Right hindlimb (tissue), 1 donor: ENCODE measurements at regions not wholly inside any gene's neighbourhood (a gene's known extent, or its start where the extent isn't known, plus 50 kb on each side); places are given as distances from the start of the nearest gene placed in this dataset.
A peak's percentile ranks its signal among the peaks of the same experiment; 100 is the strongest.

Source experiments
- DNase-seq: peaks from one replicate; pipeline ENCODE4 v3.0.0-alpha.2; 2018

DNA sequence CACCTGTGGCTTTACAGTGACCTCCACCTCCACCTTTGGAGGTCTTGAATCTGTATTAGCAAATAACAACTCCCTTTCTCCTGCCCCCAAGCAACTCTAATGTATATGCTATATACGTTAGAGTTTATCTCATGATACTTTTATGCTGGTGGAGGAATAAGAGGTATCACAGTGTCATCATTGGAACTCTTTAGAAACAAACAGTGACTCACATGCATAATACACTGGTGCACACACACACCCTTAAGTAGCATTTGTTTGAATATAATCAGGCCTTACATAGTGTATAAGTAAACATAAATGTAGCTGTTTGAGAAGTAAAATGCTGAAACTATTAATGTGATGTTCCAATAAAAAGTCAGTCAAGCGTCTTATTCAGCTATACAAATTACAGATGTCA, 280.2 kb upstream of the C2CD4B start:
- DNase-seq = no peak

DNA sequence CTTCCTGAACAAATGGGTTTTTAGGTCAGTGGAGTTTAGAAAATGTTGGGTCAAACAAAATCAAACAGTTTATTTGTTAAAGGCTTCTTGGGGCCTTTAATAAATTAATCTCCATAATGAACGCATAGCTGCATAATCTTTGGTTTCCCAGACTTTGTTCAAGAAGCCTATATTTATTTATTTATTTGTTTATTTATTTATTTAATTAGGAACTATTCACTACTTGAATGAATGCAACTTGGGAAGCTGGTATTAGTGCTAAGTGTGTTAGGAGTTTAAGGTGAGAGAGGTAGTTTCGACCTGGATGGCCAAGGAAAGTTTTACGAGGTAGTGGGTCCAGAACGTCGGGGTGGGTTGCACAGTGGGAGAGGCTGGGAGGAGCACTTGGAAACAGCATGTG, 281.9 kb upstream of the C2CD4B start:
- no peak for DNase-seq

GRCh38 chr15:62447742-62448141, 282.7 kb upstream of the C2CD4B start:
- no peak for DNase-seq

GRCh38 chr15:62449638-62450037, 284.6 kb upstream of the C2CD4B start:
- no peak for DNase-seq

- no peak for DNase-seq
Measured at GRCh38 chr15:62450061-62450460, 285.0 kb upstream of the C2CD4B start.

DNA sequence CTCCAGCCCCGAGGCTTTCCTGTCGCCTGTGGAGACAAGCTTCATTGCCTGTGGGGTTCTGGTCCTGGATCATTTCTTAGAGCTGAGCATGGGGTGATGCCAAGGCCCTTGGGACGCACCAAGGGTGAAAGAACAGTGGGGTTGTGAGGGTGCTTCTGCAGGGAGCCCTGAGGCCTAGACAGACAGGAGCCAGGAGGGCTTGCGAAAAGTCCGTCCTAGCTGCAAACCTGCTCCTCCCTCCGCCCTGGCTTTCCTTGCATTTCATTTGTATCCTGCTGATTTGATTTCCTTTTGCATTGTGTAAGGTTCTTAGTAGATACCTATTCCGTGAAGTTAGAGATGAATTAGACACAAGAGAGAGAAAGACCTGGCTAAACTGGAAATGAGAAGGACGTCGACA, 286.9 kb upstream of the C2CD4B start:
- DNase-seq = no peak

DNA sequence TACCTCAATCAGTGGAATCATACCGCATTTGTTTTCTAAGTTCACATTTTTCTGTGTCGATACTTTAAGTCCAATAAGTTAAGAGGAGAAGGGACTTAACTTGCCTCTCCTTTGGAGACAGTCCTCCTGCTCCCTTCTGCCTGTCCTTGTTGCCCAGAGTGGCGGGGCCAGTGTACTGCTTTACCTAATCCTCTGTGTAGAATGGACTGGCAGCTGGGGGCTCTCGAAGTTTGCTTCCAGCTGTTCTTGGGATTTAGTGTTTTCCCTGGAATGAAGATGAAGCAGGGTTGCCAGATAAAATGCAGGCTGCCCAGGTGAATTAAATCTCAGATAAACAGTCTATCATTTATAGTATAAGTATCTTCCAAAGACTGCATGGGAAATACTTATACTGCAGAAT, 287.6 kb upstream of the C2CD4B start:
- peak; percentile 52 for DNase-seq

DNA sequence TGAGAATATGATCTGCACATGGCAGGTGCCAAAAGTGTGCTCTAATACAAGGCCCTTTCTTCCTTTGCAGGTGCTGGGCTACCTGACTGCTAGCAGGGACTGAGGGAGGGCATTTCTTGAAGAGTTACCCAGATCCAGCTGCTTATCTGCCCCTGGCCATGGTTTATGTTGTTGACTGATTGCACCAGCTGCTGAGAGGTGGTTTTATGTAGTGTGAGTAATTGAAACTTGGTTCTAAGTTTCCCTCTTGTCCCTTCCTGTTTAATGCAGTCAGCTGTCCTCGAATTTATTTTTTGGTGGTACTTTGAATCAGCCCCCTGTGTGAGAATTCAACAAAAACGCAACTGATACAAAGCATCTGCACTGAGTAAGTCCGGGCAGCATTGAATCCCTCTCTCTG, 288.3 kb upstream of the C2CD4B start:
- DNase-seq = peak; percentile 56

- no peak for DNase-seq
Measured at GRCh38 chr15:62453981-62454380, 288.9 kb upstream of the C2CD4B start.

DNA sequence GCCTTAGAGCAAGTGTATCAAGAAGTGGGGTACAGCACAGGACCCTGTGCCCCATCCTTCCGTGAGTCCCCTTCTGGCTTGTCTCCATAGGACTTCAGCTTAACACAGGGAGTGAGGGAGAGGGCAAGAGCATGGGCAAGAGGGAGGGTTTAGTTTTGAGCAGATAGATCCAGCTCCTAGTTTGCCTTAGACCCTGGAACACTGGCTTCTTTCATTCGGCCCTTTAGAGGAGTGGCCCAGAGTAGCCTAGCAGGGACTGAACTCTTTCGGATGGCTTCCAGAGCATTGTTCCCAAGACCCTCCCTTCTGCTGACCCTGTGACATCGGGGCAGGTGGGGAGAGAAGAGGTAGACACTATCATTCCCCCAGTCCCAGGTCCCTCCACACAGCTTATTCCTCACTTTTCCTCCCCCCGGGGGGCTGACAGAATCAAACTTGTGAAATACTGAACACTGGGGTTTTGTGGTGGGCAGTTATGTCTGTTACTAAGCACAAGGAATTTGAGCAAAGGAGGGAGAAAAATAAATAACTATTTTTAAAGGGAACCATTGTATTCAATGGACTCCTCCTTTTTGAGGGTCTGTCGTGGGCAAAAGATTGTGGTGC, 289.6 kb upstream of the C2CD4B start:
- DNase-seq = no peak

- no peak for DNase-seq
Measured at GRCh38 chr15:62455441-62455921, 290.4 kb upstream of the C2CD4B start.

- DNase-seq = no peak
Measured at GRCh38 chr15:62456011-62456920, 291.2 kb upstream of the C2CD4B start.

GRCh38 chr15:62457100-62457499, 292.0 kb upstream of the C2CD4B start:
- DNase-seq = no peak

DNA sequence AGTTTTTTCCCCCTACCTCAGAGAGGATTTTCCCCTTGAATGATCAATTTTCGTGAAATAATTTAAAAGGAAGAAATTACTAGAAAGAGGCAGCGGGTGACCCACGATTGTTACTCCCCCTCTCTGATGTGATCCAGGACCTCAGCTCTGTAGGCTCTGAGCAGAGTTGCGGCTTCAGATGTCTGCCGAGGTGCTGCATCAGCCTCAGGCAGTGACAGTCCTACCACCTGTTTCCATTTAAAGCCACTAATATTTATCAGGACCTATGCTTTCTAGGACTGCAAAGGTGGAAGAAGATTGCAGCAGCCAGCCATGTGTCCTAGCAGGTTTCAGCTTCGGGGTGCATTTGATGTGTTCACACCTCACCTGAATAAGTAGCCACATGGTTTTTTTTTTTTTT, 294.8 kb upstream of the C2CD4B start:
- DNase-seq = no peak

GRCh38 chr15:62462268-62462667, 297.2 kb upstream of the C2CD4B start:
- no peak for DNase-seq

DNA sequence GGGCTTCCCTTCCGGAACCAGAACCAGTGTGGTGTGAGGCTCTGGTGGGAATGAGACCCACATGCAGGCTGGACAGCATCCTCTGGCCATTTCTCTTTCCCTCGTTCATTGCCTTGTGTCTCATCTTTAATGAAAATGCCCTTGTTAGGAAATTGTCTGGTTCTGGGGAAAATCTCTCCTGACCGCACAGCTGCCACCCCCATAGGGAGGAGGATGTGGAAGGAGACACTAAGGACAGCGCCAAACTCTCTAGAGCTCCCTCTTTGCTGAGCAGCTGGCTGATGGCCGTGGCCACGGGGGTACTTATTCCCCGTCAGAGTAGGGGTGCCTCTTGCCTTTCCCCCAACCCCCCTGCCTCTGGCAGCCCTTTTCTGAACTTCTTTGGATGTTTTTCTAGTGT, 297.6 kb upstream of the C2CD4B start:
- DNase-seq = no peak

GRCh38 chr15:62464705-62465104, 299.6 kb upstream of the C2CD4B start:
- no peak for DNase-seq

DNA sequence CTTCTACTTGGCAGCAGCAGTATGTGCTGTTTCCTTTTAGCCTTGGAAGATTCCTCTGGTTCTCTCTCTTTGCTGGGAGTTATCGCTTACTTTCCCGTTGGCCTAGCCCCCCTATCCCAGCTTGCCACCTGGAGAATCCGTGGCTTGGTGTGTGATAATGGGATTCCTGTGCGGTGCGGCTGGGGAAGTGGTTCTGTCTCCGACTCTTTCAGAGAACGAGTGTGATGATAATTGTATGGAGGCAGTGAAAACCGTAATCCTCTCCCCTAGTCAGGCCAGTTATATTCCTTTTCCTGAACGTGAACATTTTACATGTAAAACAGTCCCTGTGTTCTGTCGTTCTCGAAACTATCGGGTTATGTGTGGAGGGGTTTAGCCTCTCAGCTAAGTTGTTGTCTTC, 300.1 kb upstream of the C2CD4B start:
- DNase-seq = no peak

GRCh38 chr15:62469478-62469873, 304.4 kb upstream of the C2CD4B start:
- no peak for DNase-seq

GRCh38 chr15:62469874-62470688, 305.0 kb upstream of the C2CD4B start:
- peak; percentile 60 for DNase-seq

GRCh38 chr15:62472616-62473299, 307.7 kb upstream of the C2CD4B start:
- peak; percentile 49 for DNase-seq

DNA sequence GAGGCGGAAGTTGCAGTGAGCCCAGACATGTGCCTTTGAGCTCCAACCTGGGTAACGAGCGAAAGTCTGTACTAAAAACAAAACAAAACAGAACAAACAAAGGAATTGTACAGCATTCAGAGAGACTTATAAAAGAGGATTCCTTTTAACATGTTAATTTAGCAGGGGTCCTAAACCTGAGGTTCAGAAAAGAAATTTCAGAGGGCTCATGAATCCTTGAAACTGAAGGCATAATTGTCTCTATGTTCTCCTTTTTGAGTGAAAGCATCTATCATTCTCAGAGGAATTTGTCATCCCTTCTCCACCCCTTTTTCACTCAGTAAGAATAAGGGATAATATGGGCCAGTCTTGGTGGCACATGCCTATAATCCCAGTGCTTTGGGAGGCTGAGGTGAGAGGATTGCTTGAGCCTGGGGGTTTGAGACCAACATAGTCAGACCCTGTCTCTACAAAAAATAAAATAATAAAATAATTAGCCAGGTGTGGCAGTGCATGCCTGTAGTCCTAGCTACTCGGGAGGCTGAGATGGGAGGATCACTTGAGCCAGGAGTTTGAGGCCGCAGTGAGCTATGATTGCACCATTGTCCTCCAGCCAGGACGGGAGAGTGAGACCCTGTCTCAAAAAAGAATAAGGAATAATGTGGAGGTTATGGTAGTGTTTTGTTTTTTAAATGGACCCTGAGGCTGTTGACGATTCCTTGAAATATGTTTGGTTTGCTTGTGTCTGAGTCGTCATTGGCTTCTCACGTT, 309.1 kb upstream of the C2CD4B start:
- no peak for DNase-seq
